ENCODE measurements at regions not wholly inside any gene's neighbourhood (a gene's known extent, or its start where the extent isn't known, plus 50 kb on each side); places are given as distances from the start of the nearest gene placed in this dataset.
"Not testable (repeated sequence)": the region's sequence is repeated elsewhere in the genome, so short reads cannot be mapped to it uniquely, and the experiment has no call there.

DNA sequence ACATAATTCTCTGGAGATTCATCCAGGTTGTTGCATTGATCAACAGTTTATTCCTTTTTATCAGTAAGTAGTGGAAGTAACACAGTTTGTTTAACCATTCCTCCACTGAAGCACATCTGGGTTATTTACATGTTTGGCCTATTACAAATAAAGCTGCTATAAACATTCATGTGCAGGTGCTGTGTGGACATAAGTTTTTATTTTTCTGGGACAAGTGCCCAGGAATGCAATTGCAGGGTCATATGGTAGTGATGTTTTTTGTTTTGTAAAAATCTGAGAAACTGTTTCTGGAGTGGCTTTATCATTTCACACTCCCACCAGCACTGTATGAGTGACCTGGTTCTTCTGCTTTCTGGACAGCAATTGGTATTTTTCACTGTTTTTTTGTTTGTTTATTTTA is 505.4 kb downstream of the CCER1 start:
- DNase-seq (ENCODE audit: low read depth): no peak
- no peak overlapping the region for H3K4me3 ChIP-seq (ENCODE audit: low read length)
- TF ChIP-seq, protein P1, sequence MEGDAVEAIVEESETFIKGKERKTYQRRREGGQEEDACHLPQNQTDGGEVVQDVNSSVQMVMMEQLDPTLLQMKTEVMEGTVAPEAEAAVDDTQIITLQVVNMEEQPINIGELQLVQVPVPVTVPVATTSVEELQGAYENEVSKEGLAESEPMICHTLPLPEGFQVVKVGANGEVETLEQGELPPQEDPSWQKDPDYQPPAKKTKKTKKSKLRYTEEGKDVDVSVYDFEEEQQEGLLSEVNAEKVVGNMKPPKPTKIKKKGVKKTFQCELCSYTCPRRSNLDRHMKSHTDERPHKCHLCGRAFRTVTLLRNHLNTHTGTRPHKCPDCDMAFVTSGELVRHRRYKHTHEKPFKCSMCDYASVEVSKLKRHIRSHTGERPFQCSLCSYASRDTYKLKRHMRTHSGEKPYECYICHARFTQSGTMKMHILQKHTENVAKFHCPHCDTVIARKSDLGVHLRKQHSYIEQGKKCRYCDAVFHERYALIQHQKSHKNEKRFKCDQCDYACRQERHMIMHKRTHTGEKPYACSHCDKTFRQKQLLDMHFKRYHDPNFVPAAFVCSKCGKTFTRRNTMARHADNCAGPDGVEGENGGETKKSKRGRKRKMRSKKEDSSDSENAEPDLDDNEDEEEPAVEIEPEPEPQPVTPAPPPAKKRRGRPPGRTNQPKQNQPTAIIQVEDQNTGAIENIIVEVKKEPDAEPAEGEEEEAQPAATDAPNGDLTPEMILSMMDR (IDR thresholded peaks at IDR 0.05; ENCODE audit: insufficient read depth, low read depth, low read length, missing control alignments): no peak

GRCh38 chr12:90443466-90443865 is 511.5 kb downstream of the CCER1 start:
- H3K4me3 ChIP-seq (ENCODE audit: low read length); DNase-seq (ENCODE audit: low read depth): not testable (repeated sequence)

DNA sequence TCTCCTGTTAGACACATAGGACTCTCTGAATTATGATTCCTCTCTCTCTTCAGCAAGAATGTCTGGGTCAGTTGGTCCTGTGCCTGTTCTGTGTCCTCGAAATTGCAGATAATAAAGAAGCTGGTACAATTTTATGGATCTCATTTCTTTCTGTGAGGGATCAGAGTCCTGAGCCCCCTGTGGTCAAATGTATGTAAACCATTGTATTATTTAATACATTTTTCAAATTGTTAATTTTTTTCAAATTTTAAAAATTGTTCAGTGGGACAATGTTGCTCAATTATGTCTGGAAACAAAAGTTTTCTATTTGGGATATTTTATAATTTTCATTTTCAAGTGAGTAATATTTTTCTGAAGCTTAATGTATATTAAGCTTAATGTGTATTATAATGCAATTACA is 513.5 kb downstream of the CCER1 start:
- DNase-seq (ENCODE audit: low read depth): no peak
- no peak overlapping the region for H3K4me3 ChIP-seq (ENCODE audit: low read length)
- TF ChIP-seq, protein P1 (IDR thresholded peaks at IDR 0.05; ENCODE audit: insufficient read depth, low read depth, low read length, missing control alignments): no peak

GRCh38 chr12:90428881-90429280 is 526.1 kb downstream of the CCER1 start:
- no peak for DNase-seq (ENCODE audit: low read depth)
- H3K4me3 ChIP-seq (ENCODE audit: low read length): no peak overlapping the region
- TF ChIP-seq, protein P1 (IDR thresholded peaks at IDR 0.05; ENCODE audit: insufficient read depth, low read depth, low read length, missing control alignments): no peak

DNA sequence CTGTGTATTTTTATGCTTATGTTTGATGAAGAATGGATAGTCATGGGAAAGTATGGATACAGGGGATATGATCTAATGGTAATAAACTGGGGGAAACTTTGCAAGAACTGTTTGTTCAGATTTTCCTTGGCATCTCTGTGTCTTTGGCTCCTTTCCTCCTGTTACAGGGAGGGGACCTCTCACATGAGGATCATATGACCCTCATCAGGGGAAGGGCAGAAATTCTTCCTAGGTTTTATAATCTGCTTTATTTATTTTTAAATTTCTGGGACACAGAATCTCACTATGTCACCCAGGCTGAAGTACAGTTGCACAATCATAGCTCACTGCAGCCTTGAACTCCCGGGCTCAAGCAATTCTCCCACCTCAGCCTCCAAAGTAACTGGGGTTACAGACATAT is 526.5 kb downstream of the CCER1 start:
- no peak overlapping the region for H3K4me3 ChIP-seq (ENCODE audit: low read length)
- TF ChIP-seq, protein P1 (IDR thresholded peaks at IDR 0.05; ENCODE audit: insufficient read depth, low read depth, low read length, missing control alignments): no peak

GRCh38 chr12:90423965-90424364 is 531.0 kb downstream of the CCER1 start:
- no peak for DNase-seq (ENCODE audit: low read depth)
- H3K4me3 ChIP-seq (ENCODE audit: low read length): no peak overlapping the region
- TF ChIP-seq, protein P1 (IDR thresholded peaks at IDR 0.05; ENCODE audit: insufficient read depth, low read depth, low read length, missing control alignments): no peak

More for the DNA sequence above, 526.5 kb downstream of the CCER1 start:
- no peak for DNase-seq (ENCODE audit: low read depth)

GRCh38 chr12:90410962-90411361 is 544.0 kb downstream of the CCER1 start:
- TF ChIP-seq, protein P1 (IDR thresholded peaks at IDR 0.05; ENCODE audit: insufficient read depth, low read depth, low read length, missing control alignments): no peak
- DNase-seq (ENCODE audit: low read depth): no peak

GRCh38 chr12:90407841-90408240 is 547.1 kb downstream of the CCER1 start:
- TF ChIP-seq, protein P1 (IDR thresholded peaks at IDR 0.05; ENCODE audit: insufficient read depth, low read depth, low read length, missing control alignments): no peak
- no peak for DNase-seq (ENCODE audit: low read depth)
- H3K4me3 ChIP-seq (ENCODE audit: low read length): no peak overlapping the region

More at GRCh38 chr12:90410962-90411361, 544.0 kb downstream of the CCER1 start:
- no peak overlapping the region for H3K4me3 ChIP-seq (ENCODE audit: low read length)
